HG03175 (cell line): ENCODE measurements at regions not wholly inside any gene's neighbourhood (a gene's known extent, or its start where the extent isn't known, plus 50 kb on each side); places are given as distances from the start of the nearest gene placed in this dataset.
"Not testable (repeated sequence)": the region's sequence is repeated elsewhere in the genome, so short reads cannot be mapped to it uniquely, and the experiment has no call there.

ENCODE experiments used
- ATAC-seq: cut with Tn5 transposase; IDR thresholded peaks from one replicate; pipeline ENCODE4 v1.9.1; 2021; ENCODE audit warnings: mild to moderate bottlenecking, moderate library complexity; ENCODE audit not compliant: unreplicated experiment

- no peak for ATAC-seq
Observed at GRCh38 chr11:109963101-109963500, 130.1 kb upstream of the ZC3H12C start.

DNA sequence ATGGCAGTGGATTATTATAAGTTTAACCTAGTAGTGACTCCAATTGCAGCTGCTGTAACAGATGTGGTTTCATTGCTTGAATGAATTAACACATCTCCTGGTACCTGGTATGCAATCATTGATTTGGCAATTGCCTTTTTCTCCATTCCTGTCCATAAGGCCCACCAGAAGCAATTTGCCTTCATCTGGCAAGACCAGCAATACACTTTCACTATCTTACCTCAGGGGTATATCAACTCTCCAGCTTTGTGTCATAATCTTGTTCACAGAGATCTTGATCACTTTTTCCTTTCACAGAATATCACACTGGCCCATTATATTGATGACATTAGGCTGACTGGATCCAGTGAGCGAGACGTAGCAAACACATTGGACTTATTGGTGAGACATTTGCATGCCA lies 128.7 kb upstream of the ZC3H12C start:
- no peak for ATAC-seq

DNA sequence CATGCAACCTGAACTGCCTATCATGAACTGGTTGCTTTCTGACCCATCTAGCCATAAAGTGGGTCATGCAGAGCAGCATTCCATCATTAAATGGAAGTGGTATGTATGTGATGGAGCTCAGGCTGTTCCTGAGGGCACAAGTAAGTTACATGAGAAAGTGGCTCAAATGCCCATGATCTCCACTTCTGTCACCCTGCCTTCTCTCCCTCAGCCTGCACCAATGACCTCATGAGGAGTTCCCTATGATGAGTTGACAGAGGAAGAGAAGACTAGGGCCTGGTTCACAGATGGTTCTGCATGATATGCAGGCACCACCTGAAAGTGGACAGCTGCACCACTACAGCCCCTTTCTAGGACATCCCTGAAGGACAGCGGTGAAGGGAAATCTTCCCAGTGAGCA lies 127.7 kb upstream of the ZC3H12C start:
- not testable (repeated sequence) for ATAC-seq

- ATAC-seq = peak; percentile 41
Observed at GRCh38 chr11:109965926-109966325, 127.3 kb upstream of the ZC3H12C start.

DNA sequence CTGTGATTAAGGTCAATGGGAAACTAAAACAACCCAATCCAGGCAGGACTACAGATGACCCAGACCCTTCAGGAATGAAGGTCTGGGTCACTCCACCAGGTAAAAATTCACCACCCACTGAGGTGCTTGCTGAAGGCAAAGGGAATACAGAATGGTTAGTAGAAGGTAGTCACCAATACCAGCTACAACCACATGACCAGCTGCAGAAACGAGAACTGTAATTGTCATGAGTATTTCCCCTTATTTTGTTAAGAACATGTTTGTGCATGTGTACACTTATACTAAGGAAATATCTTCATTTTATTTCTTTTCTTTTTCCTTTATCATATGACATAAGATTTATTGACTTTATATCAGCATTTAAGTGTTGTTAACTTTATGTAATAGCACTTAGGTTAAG lies 126.1 kb upstream of the ZC3H12C start:
- ATAC-seq = not testable (repeated sequence)

DNA sequence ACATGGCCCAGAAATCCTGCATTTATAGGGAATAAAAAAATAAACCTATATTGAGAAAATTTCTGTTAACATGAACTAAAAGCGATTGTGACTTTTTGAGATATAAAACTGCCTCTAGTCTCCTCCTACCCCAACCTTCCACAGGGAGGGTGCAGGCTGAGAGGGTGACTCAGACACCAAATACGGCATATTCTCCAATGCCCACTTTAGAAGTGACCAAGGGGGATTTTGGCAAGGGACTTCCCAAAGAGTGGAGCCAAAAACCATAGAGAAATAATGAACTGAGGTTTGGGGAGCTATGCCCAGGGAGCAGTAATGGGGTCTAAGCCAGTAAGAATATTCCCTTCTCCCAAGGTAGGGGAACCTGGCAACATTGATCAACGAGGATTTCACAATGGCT lies 124.9 kb upstream of the ZC3H12C start:
- no peak for ATAC-seq

DNA sequence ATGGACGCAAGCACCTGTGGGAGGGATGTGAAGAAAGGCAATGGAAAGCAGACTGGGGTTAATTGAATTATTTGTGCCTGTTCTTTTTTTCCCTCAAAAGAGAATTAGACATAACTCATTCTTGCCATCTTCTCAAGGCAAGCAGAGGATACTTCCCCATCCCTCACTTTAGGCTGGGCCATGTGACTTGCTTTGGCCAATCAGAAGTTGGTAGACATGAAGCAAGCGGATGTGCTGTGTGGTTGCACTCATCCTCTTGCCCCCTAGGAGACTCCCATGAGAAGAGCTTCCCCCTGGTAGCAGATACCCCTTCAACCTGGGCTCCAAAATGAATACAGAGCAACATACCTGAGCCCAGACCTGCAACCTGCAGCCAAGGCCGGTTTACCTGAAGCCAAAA lies 124.4 kb upstream of the ZC3H12C start:
- no peak for ATAC-seq

GRCh38 chr11:109970516-109971183 lies 122.5 kb upstream of the ZC3H12C start:
- ATAC-seq = peak; percentile 63

GRCh38 chr11:109971184-109971523 lies 122.0 kb upstream of the ZC3H12C start:
- ATAC-seq = no peak

DNA sequence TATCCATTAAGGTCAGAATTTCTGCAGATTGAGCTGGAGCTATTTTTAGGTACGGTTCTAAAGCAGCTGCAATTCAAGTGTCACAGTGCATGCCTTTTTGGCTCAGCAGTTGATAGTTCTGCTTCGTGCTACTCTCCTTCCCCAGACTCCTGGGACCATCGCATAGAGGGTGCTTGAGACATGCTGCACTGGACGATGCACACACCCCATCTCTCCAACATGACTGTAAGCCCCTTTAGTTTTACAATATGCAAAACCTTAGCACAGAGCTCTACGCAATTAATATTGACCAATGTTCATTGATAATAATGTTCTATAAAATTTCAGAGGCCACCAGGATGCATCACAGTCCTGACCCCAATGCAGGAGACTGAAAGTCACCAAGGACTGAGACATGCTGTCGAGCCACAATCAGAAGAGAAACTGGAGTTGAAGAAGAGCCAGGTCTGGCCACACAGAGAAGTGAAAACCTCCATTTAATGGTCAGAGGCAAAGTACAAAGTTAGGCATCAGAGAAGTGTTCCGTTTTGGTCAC lies 120.9 kb upstream of the ZC3H12C start:
- ATAC-seq = peak; percentile 76

DNA sequence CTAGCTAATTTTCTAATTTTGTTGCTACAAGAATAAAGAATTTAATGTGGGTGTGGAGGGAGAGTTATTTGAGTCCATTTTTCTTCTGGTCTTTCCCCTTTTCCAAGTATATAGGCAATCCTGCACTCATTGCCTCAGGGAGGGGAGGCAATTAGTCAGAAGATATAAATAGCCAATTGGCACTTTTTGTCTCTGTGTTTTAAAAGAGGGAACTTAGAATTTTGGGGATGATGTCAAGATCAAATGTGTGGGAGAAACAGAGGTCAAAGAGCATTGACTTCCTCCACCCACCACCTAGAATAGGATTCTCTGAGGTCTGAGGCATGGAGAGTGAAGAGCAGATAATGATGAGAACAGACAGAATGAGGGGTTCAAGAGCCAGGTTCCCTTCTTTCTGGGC lies 120.3 kb upstream of the ZC3H12C start:
- ATAC-seq = no peak

- no peak for ATAC-seq
Observed at GRCh38 chr11:109973486-109973885, 119.7 kb upstream of the ZC3H12C start.

- no peak for ATAC-seq
Observed at GRCh38 chr11:109974523-109974922, 118.7 kb upstream of the ZC3H12C start.

GRCh38 chr11:109978895-109979294 lies 114.3 kb upstream of the ZC3H12C start:
- ATAC-seq = no peak

- ATAC-seq = no peak
Observed at GRCh38 chr11:109981031-109981636, 112.1 kb upstream of the ZC3H12C start.

GRCh38 chr11:109983358-109983757 lies 109.8 kb upstream of the ZC3H12C start:
- ATAC-seq = no peak

- ATAC-seq = peak; percentile 99
Observed at GRCh38 chr11:109984634-109985289, 108.4 kb upstream of the ZC3H12C start.

GRCh38 chr11:109986488-109986887 lies 106.7 kb upstream of the ZC3H12C start:
- ATAC-seq = no peak

GRCh38 chr11:109991835-109992234 lies 101.4 kb upstream of the ZC3H12C start:
- no peak for ATAC-seq

- no peak for ATAC-seq
Observed at GRCh38 chr11:109993786-109994185, 99.4 kb upstream of the ZC3H12C start.

DNA sequence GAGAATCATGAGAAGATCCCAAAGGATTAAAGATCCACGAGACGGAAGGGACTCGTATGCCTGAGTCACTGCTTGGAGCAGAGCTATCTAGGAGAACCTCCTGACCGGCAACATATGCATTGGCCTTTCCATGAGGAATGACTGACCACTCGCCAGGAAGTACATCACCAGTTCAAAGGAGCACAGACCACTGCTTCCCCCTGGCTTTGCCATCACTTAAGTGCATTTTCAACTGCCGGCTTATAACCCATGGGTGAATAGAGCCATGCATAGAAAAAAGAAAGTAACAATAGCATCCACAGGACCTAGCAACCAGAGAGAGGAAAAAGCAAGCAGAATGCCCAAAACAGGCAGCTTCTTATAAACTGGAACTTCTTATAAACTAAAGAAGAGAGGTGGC lies 98.3 kb upstream of the ZC3H12C start:
- ATAC-seq = no peak

DNA sequence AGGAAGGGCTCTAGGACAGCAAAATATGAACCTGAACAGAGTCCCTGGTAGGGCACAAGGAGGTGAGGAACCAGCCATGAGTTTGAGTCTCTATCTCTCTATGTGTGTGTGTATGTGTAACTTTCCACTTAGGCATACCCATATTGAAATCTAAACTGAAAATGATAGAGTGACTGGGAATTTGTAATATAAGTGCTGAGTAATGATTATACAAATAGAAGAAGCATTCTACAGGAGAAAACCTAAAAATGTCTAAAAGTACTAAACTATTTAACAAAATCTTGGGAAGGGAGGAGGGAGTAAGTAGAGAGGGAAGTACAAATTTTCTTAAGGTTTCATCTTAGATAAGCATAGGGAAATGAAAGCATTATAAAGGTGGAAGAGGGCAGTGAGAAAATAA lies 97.1 kb upstream of the ZC3H12C start:
- no peak for ATAC-seq
